Lower lobe of right lung (tissue), 2 donors: ENCODE measurements at regions not wholly inside any gene's neighbourhood (a gene's known extent, or its start where the extent isn't known, plus 50 kb on each side); places are given as distances from the start of the nearest gene placed in this dataset.

Source experiments
- ATAC-seq, 2 donors: fragments of 200-7000 bp; cut with Tn5 transposase; one replicate each; pipeline ENCODE4 v1.9.1; 2020 to 2022; ENCODE audit warnings: mild to moderate bottlenecking in 2 of 2, moderate library complexity in 2 of 2
- DNase-seq: peaks from one replicate; pipeline ENCODE4 v3.0.0-alpha.2; 2020
- H3K27ac ChIP-seq: fragments of 200-600 bp; one replicate; pipeline ENCODE4 v1.8.0; 2022
- H3K27me3 ChIP-seq: fragments of 200-600 bp; one replicate; pipeline ENCODE4 v1.8.0; 2022; ENCODE audit warnings: low read depth
- H3K36me3 ChIP-seq: fragments of 200-600 bp; one replicate; pipeline ENCODE4 v1.8.0; 2022; ENCODE audit warnings: mild to moderate bottlenecking
- H3K4me1 ChIP-seq: fragments of 200-600 bp; one replicate; pipeline ENCODE4 v1.8.0; 2022
- H3K4me3 ChIP-seq: fragments of 200-600 bp; one replicate; pipeline ENCODE4 v1.8.0; 2022; ENCODE audit warnings: mild to moderate bottlenecking
- H3K9me3 ChIP-seq: fragments of 200-600 bp; one replicate; pipeline ENCODE4 v1.8.0; 2022
- intact Hi-C: fragments of 100-400 bp; cut with DNase I; formaldehyde crosslinking; loops from one replicate; pipeline ENCODE4 v1.11.0; 2022
- TF ChIP-seq, protein P1 (sequence below): fragments of 200-600 bp; IDR thresholded peaks from one replicate; pipeline ENCODE4 v1.8.0; 2022; ENCODE audit warnings: antibody characterized with exemption, mild to moderate bottlenecking
- donor health status: DM: no; HTN: yes; CAD: no; lungs with severe emphysema.

DNA sequence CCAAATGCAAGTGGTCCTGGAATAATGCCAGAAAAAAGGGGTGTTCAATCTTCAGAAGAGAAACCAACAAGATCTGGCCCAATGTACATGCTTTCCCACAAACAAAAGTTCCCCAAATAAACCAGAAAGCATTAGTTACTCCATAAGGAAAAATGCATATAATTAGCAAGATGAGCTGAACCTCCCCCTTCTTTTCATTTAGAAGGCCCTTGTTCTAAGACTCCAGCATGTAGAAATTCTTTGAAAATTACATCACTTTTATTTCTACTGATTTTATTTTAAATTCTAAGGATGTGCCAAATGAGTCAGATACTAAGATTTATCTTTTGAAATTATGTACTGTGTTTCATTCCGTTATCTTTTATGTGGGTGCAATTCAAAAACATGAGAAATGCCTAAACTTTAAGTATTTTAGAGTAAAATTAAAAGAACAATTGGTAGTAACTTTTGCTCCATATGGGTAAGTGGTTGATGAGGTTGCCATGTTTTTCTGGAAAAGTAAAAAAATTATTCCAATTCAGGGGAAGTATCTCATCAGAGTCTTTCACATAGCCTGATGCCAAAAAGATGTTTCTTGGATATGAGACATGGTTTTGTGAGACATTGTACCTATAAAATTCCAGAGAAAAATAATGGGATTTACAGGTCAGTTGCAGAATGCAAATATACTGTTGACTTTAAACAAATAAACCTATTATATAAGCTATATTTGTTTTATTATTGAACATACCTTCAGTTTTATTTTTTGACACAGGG is 106.5 kb upstream of the CCDC112 start:
- Histone ChIP-seq H3K4me1 (no peaks in the 10 kb centered on the region), H3K9me3 (no peaks in the 10 kb centered on the region), H3K27me3 (no peaks in the 10 kb centered on the region), H3K4me3 (no peak overlapping the region), H3K27ac (no peak overlapping the region), H3K36me3 (no peaks in the 10 kb centered on the region)
- TF ChIP-seq, protein P1, sequence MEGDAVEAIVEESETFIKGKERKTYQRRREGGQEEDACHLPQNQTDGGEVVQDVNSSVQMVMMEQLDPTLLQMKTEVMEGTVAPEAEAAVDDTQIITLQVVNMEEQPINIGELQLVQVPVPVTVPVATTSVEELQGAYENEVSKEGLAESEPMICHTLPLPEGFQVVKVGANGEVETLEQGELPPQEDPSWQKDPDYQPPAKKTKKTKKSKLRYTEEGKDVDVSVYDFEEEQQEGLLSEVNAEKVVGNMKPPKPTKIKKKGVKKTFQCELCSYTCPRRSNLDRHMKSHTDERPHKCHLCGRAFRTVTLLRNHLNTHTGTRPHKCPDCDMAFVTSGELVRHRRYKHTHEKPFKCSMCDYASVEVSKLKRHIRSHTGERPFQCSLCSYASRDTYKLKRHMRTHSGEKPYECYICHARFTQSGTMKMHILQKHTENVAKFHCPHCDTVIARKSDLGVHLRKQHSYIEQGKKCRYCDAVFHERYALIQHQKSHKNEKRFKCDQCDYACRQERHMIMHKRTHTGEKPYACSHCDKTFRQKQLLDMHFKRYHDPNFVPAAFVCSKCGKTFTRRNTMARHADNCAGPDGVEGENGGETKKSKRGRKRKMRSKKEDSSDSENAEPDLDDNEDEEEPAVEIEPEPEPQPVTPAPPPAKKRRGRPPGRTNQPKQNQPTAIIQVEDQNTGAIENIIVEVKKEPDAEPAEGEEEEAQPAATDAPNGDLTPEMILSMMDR: no peak
- ATAC-seq (no peak), DNase-seq (no peak)
- intact Hi-C loops: no loop called here

DNA sequence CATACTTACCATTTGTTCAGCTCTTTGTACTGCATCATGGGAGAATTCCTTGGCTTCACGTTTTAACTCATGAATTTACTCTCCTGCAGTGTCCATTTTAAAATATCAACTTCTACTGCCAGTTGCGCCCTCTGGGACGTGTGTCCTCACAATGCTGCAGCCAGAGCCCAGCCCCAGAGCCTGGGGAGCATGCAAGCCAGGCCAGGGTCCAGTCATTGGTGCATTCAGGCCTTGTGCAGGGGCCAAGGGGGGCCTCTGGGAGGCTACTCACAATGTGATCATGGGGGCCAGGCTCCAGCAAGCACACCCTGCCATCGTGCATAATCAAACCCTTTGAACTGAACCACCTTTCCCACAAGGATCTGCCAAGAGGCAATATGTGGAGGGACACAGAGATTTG is 105.6 kb upstream of the CCDC112 start:
- H3K4me1 ChIP-seq: no peaks in the 10 kb centered on the region
- H3K36me3 ChIP-seq: no peaks in the 10 kb centered on the region
- H3K4me3 ChIP-seq: no peak overlapping the region
- DNase-seq (no peak), ATAC-seq (no peak)
- no peaks in the 10 kb centered on the region for H3K9me3 ChIP-seq
- intact Hi-C loops: no loop called here
- no peak overlapping the region for H3K27ac ChIP-seq
- no peaks in the 10 kb centered on the region for H3K27me3 ChIP-seq
- TF ChIP-seq, protein P1: no peak

DNA sequence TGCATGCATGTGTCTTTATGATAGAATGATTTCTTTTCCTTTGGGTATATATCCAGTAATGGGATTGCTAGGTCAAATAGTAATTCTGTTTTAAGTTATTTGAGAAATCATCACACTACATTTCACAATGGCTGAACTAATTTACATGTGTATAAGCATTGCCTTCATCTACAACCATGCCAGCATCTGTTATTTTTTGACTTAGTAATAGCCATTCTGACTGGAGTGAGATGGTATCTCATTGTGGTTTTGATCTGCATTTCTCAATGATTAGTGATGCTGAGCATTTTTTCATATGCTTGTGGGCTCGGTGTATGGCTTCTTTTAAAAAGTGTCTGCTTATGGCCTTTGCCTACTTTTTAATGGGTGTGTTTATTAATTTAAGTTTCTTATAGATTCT is 102.3 kb upstream of the CCDC112 start:
- TF ChIP-seq, protein P1: no peak
- Histone ChIP-seq H3K36me3 (no peaks in the 10 kb centered on the region), H3K27me3 (no peaks in the 10 kb centered on the region), H3K4me1 (peaks cover 4% of the 10 kb centered on the region), H3K27ac (no peak overlapping the region), H3K9me3 (no peaks in the 10 kb centered on the region), H3K4me3 (no peak overlapping the region)
- ATAC-seq (no peak), DNase-seq (no peak)
- intact Hi-C loops: no loop called here

DNA sequence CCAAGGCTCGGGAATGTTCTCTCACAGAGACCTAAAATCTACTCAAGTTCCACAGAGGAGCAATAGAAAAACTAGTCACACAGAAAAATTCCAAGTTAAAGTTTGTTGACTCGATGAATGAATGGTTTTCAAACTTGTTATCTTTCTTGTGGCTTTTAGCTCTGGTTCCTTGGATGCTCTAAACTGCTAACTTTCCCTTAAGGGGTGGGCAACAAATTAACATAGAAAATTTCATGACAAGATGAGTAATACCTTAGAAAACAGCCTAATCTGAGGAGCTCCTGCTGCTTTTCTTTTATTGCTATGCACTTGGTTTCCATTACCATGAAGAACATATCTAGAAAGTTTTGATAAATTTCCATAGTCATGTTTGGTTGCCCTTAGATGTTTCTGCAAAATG is 100.2 kb upstream of the CCDC112 start:
- no peaks in the 10 kb centered on the region for H3K36me3 ChIP-seq
- no peaks in the 10 kb centered on the region for H3K9me3 ChIP-seq
- no peak overlapping the region for H3K4me3 ChIP-seq
- ATAC-seq (no peak), DNase-seq (no peak)
- H3K27ac ChIP-seq: no peak overlapping the region
- intact Hi-C loops: no loop called here
- H3K27me3 ChIP-seq: no peaks in the 10 kb centered on the region
- H3K4me1 ChIP-seq: peaks cover 12% of the 10 kb centered on the region
- TF ChIP-seq, protein P1: no peak

DNA sequence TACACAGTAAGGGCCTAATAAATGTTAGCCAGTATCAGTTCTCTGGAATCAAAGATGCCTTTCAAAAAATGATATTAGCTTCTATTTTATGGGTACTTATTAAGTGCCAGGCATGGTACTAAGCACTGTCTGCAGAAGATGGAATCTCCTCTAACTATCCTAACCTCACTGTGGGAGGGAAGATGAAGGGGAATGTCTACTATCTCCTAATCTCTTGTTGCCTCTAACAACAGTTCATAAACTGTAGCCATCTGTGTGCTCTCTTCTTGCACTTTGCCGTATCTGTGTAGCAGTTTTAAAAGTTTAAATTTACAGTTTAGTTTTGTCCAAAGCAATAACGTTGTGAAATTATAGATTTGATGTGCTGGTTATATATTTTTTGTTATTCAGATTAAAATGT is 99.6 kb upstream of the CCDC112 start:
- Histone ChIP-seq H3K4me1 (peaks cover 12% of the 10 kb centered on the region), H3K36me3 (no peaks in the 10 kb centered on the region), H3K27me3 (no peaks in the 10 kb centered on the region), H3K27ac (no peak overlapping the region), H3K4me3 (no peak overlapping the region), H3K9me3 (no peaks in the 10 kb centered on the region)
- intact Hi-C loops: no loop called here
- DNase-seq: no peak
- TF ChIP-seq, protein P1: no peak
- no peak for ATAC-seq
